ENCODE measurements at regions not wholly inside any gene's neighbourhood (a gene's known extent, or its start where the extent isn't known, plus 50 kb on each side); places are given as distances from the start of the nearest gene placed in this dataset.

- TF ChIP-seq, protein P1, sequence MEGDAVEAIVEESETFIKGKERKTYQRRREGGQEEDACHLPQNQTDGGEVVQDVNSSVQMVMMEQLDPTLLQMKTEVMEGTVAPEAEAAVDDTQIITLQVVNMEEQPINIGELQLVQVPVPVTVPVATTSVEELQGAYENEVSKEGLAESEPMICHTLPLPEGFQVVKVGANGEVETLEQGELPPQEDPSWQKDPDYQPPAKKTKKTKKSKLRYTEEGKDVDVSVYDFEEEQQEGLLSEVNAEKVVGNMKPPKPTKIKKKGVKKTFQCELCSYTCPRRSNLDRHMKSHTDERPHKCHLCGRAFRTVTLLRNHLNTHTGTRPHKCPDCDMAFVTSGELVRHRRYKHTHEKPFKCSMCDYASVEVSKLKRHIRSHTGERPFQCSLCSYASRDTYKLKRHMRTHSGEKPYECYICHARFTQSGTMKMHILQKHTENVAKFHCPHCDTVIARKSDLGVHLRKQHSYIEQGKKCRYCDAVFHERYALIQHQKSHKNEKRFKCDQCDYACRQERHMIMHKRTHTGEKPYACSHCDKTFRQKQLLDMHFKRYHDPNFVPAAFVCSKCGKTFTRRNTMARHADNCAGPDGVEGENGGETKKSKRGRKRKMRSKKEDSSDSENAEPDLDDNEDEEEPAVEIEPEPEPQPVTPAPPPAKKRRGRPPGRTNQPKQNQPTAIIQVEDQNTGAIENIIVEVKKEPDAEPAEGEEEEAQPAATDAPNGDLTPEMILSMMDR (conservative IDR thresholded peaks at IDR 0.05; ENCODE audit: low read depth, low read length), result no peak
- no peak for TF ChIP-seq EZH2 (IDR thresholded peaks at IDR 0.05; ENCODE audit: low read length, unreplicated experiment)
- TF ChIP-seq EZH2phosphoT487 (IDR thresholded peaks at IDR 0.05; ENCODE audit: borderline replicate concordance, low read length), result no peak
Measured at GRCh38 chr9:25571491-25571890, 106.8 kb downstream of the TUSC1 start.

All from PC-3 (cell line).